BJ (cell line): ENCODE measurements at regions not wholly inside any gene's neighbourhood (a gene's known extent, or its start where the extent isn't known, plus 50 kb on each side); places are given as distances from the start of the nearest gene placed in this dataset.

Experiments used
- CTCF ChIA-PET: fragments of 350-600 bp; formaldehyde crosslinking; extraction: SDS; loops from one replicate; lab custom pipeline; 2021; ENCODE audit warnings: antibody characterized with exemption, inconsistent platforms; lab: Yijun Ruan, JAX
- POLR2A ChIA-PET: fragments of 300-600 bp; sonication (Branson Sonifier 250); formaldehyde crosslinking; extraction: SDS; loops from one replicate; lab custom pipeline; 2021; ENCODE audit warnings: antibody characterized with exemption; lab: Charles Lee
- DNase-seq: peaks from one replicate; pipeline ENCODE4 v3.0.0-alpha.2; 2011; ENCODE audit warnings: low read depth
- H3K27me3 ChIP-seq: 2 replicates; pipeline ENCODE4 v1.6.0; 2011; ENCODE audit warnings: low read length; ENCODE audit not compliant: control insufficient read depth, insufficient read depth
- H3K36me3 ChIP-seq: 2 replicates; pipeline ENCODE4 v1.5.1; 2011; ENCODE audit warnings: low read length; ENCODE audit not compliant: control insufficient read depth, insufficient read depth
- H3K4me3 ChIP-seq: 2 replicates; pipeline ENCODE4 v1.5.1; 2011; ENCODE audit warnings: low read depth, mild to moderate bottlenecking, control low read depth, low read length
- TF ChIP-seq, protein P1 (sequence below): IDR thresholded peaks from 2 replicates; pipeline ENCODE4 v1.5.1; 2011; ENCODE audit warnings: low read depth, mild to moderate bottlenecking, control low read depth, inconsistent platforms, low read length, moderate library complexity; ENCODE audit not compliant: insufficient read depth

DNA sequence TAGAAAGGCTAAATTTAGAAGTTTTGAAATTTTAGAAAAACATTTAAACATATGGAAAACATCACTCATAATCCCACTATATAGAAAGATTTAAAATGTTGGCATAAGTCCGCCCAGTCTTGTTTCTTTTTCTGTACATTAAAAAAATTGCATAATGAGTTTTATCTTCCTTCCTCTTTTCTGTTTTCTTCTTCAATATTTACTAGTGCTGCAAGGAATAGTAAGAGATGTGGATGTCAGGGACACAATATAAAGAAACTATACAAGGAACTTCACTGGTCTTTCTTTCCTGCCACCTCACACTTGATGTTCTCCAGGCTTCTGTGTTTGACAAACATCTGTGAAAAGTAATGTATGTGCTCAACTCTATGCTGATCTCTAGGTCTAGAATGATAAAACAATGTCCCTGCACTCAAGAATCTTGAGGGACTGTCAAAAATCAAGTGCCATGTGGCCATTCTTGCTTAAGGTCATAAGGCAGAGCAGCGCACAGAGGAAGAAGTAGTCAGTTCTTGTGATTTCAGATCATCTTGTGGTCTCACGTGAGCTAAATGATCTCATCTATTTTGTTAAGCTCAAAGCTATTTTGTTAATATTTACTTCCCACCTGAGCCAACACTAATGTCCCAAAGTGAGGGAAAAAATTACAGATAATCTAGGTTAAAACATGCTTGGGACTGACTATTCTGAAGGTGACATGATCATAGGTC, 186.9 kb upstream of the OBI1 start:
- TF ChIP-seq, protein P1, sequence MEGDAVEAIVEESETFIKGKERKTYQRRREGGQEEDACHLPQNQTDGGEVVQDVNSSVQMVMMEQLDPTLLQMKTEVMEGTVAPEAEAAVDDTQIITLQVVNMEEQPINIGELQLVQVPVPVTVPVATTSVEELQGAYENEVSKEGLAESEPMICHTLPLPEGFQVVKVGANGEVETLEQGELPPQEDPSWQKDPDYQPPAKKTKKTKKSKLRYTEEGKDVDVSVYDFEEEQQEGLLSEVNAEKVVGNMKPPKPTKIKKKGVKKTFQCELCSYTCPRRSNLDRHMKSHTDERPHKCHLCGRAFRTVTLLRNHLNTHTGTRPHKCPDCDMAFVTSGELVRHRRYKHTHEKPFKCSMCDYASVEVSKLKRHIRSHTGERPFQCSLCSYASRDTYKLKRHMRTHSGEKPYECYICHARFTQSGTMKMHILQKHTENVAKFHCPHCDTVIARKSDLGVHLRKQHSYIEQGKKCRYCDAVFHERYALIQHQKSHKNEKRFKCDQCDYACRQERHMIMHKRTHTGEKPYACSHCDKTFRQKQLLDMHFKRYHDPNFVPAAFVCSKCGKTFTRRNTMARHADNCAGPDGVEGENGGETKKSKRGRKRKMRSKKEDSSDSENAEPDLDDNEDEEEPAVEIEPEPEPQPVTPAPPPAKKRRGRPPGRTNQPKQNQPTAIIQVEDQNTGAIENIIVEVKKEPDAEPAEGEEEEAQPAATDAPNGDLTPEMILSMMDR: no peak
- no peak overlapping the region for H3K4me3 ChIP-seq
- H3K27me3 ChIP-seq: no peaks in the 10 kb centered on the region
- no peaks in the 10 kb centered on the region for H3K36me3 ChIP-seq
- no peak for DNase-seq
- CTCF ChIA-PET: no interaction called here
- POLR2A ChIA-PET: no interaction called here

DNA sequence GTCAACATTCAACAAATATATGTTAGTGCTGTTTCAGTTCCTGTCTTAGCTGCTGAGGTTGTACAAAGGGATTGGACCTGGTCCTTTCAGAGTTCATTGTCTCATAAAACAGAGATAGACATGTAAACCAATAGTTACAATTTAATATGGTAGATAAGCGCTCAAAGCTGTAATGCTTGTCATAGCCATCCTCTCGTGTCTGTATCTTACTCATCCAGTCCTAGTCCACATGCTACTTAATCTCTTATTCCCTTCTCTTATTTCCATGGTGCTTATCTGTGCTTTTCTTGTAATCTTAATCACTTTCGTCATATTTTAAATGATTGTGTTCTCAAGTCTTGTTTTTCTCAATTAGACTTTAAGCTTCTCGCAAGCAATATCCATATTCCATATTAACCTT, 185.2 kb upstream of the OBI1 start:
- ChIA-PET CTCF (no interaction called here), POLR2A (no interaction called here)
- Histone ChIP-seq H3K4me3 (no peak overlapping the region), H3K27me3 (no peaks in the 10 kb centered on the region), H3K36me3 (no peaks in the 10 kb centered on the region)
- DNase-seq: no peak
- TF ChIP-seq, protein P1: no peak

DNA sequence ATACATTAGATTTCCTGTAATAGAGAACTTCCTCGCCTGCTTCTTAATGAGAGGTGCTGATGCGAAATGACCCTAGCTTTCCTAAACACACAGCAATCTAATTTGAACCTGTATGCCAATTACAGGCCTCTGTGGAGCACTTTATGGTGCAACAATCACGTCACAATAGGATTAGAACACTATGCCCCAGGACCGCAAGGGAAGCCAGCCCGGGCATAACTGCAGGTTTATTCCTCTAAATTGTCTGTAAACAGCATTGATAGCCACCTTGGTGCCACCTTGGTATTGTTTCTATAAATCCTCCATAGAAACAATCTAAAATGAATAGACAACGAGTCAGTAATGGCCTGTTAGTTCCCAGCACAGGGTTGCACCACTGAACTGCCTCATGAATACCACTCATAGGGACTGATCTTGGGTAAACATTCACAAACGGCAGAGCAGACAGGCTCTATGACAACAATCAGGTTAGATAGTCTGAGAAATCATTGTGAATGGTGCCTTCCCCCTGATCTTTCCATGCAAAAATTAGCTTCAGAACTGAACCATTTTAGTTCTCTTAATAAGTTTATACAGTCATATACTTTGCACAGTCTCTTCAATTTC, 182.5 kb upstream of the OBI1 start:
- ChIA-PET POLR2A (interaction anchor here (0.6 kb wide), 1 partner anchor 26 kb away, joined by 3 read pairs; no protein-coding TSS in a partner anchor), CTCF (no interaction called here)
- Histone ChIP-seq H3K36me3 (no peaks in the 10 kb centered on the region), H3K4me3 (no peak overlapping the region), H3K27me3 (no peaks in the 10 kb centered on the region)
- no peak for DNase-seq
- TF ChIP-seq, protein P1: no peak

DNA sequence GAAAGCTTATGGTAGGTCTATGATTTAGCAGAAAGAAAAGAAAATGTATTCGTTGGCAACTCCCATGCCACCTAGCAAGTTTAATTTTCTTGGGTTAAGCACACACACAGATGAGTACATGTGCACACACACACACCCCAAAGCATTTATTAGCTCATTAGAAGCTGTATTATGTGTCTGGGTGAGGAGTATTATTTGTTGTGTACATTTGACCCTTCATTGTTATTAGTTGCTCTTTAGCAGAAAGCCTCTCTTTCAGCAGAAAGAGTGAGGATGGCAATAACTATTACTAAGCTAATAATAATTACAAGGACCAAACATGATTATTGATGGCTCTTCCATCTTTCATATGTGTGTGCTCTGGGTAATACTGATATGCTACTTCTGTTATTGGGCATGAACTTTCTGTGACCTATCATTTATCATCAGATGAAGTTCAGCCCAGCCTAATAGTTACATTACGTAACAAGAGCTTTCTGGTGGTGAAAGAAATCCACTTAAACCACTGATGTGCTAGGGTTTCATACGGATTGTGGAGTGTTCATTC, 177.4 kb upstream of the OBI1 start:
- Histone ChIP-seq H3K27me3 (no peaks in the 10 kb centered on the region), H3K36me3 (no peaks in the 10 kb centered on the region), H3K4me3 (no peak overlapping the region)
- POLR2A ChIA-PET: no interaction called here
- CTCF ChIA-PET: no interaction called here
- no peak for DNase-seq
- TF ChIP-seq, protein P1: no peak

DNA sequence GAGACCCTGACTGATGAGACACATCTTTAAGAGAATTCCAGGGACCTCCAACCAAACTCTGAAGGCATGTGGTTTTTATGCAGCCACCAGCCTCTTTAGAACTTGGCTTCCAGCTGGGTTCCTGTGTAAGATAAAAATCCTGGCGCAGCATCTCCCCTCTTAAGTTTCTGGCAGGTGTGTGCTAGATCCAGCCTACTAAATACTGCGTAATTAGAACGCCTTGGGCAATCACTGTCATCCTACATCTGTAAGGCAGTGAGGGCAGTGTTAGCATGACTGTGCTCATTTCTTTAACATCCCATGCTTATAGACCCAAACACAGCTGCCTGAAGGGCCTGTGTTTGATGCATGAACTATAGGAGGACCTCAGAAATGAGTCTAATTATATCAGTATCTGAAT, 173.5 kb upstream of the OBI1 start:
- TF ChIP-seq, protein P1: no peak
- POLR2A ChIA-PET: no interaction called here

More for the DNA sequence above, 173.5 kb upstream of the OBI1 start:
- H3K27me3 ChIP-seq: no peaks in the 10 kb centered on the region
- no peak for DNase-seq
- CTCF ChIA-PET: no interaction called here
- no peaks in the 10 kb centered on the region for H3K36me3 ChIP-seq
- H3K4me3 ChIP-seq: no peak overlapping the region
